Hepatocyte (in vitro differentiated cells): ENCODE measurements at regions not wholly inside any gene's neighbourhood (a gene's known extent, or its start where the extent isn't known, plus 50 kb on each side); places are given as distances from the start of the nearest gene placed in this dataset.

ENCODE experiments used
- DNase-seq: peaks from one replicate; pipeline ENCODE4 v3.0.0-alpha.2; 2016; ENCODE audit warnings: low spot score
- H2AFZ ChIP-seq: fragments of 200-600 bp; sonication (generic); 2 replicates; pipeline ENCODE4 v1.6.0; 2016; ENCODE audit warnings: antibody characterized with exemption, mild to moderate bottlenecking
- H3K27ac ChIP-seq: fragments of 200-600 bp; sonication (generic); 2 replicates; pipeline ENCODE4 v1.5.1; 2016; ENCODE audit warnings: mild to moderate bottlenecking
- H3K27me3 ChIP-seq: fragments of 200-600 bp; sonication (generic); 2 replicates; pipeline ENCODE4 v1.6.1; 2016
- H3K36me3 ChIP-seq: fragments of 200-600 bp; sonication (generic); replicated peaks from 2 replicates; pipeline ENCODE4 v1.5.1; 2016; ENCODE audit warnings: low read depth; ENCODE audit not compliant: insufficient read depth
- H3K4me1 ChIP-seq: fragments of 200-600 bp; sonication (generic); 2 replicates; pipeline ENCODE4 v1.5.1; 2016; ENCODE audit warnings: mild to moderate bottlenecking, moderate library complexity; ENCODE audit not compliant: insufficient read depth
- H3K4me2 ChIP-seq: fragments of 200-600 bp; sonication (generic); 2 replicates; pipeline ENCODE4 v1.6.0; 2016
- H3K4me3 ChIP-seq: fragments of 200-600 bp; sonication (generic); 2 replicates; pipeline ENCODE4 v1.5.1; 2016; ENCODE audit warnings: mild to moderate bottlenecking
- H3K79me2 ChIP-seq: fragments of 200-600 bp; sonication (generic); 2 replicates; pipeline ENCODE4 v1.6.0; 2017; ENCODE audit warnings: mild to moderate bottlenecking
- H3K9me2 ChIP-seq: fragments of 200-600 bp; sonication (generic); replicated peaks from 2 replicates; pipeline ENCODE4 v1.6.0; 2017; ENCODE audit warnings: mild to moderate bottlenecking; ENCODE audit not compliant: insufficient read depth
- H3K9me3 ChIP-seq: fragments of 200-600 bp; sonication (generic); 2 replicates; pipeline ENCODE4 v1.5.1; 2016; ENCODE audit warnings: low read depth, mild to moderate bottlenecking
- H4K20me1 ChIP-seq: fragments of 200-600 bp; sonication (generic); 2 replicates; pipeline ENCODE4 v1.6.0; 2016; ENCODE audit warnings: mild to moderate bottlenecking; ENCODE audit not compliant: insufficient read depth, poor library complexity, severe bottlenecking
- EZH2 ChIP-seq: fragments of 200-600 bp; sonication (generic); IDR thresholded peaks from 2 replicates; pipeline ENCODE4 v1.6.1; 2016; ENCODE audit warnings: antibody characterized with exemption, mild to moderate bottlenecking, borderline replicate concordance
- EZH2phosphoT487 ChIP-seq: fragments of 200-600 bp; sonication (generic); IDR thresholded peaks from one replicate; pipeline ENCODE4 v1.6.1; 2018; ENCODE audit warnings: antibody characterized with exemption, mild to moderate bottlenecking, low read depth, moderate library complexity; ENCODE audit not compliant: unreplicated experiment, severe bottlenecking
- WGBS: methylation state at CpG from one replicate; pipeline ENCODE4 v1.1.6; 2016; ENCODE audit warnings: low lambda C conversion rate; ENCODE audit errors: missing lambda C conversion rate; 5-methylcytosine and 5-hydroxymethylcytosine counted together
- TF ChIP-seq, protein P1 (sequence below): fragments of 200-600 bp; sonication (generic); IDR thresholded peaks from 2 replicates; pipeline ENCODE4 v1.5.1; 2016; ENCODE audit warnings: antibody characterized with exemption, mild to moderate bottlenecking; ENCODE audit not compliant: poor library complexity

DNA sequence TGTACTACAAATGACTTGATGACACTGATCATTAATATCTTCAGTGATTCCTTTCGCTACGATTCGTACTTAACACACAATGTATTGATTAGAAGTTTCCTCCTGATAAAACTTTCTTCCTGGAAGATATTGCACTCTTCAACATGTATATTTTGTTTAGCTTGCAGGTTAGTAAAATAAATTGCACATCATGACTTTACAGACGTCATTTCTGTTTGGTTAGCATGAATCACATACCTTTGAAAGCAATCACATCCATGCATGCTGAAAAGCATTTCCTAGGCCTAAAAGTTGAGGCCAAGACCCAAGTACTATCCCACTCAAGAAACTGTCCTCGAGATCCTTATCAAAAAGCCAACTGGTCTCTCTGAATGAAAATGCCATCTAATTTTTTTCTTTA, 1841.0 kb upstream of the PCDH7 start:
- Histone ChIP-seq H3K9me3 (no peaks in the 10 kb centered on the region), H3K4me2 (no peak overlapping the region), H3K36me3 (no peaks in the 10 kb centered on the region), H3K79me2 (no peaks in the 10 kb centered on the region), H3K27me3 (no peaks in the 10 kb centered on the region), H3K27ac (no peak overlapping the region), H3K4me3 (no peak overlapping the region), H3K9me2 (no peaks in the 10 kb centered on the region), H3K4me1 (no peaks in the 10 kb centered on the region), H2AFZ (no peak overlapping the region), H4K20me1 (no peaks in the 10 kb centered on the region)
- 81% methylated on average over 5 of the region's 5 CpGs for WGBS
- no peak for TF ChIP-seq EZH2
- TF ChIP-seq, protein P1, sequence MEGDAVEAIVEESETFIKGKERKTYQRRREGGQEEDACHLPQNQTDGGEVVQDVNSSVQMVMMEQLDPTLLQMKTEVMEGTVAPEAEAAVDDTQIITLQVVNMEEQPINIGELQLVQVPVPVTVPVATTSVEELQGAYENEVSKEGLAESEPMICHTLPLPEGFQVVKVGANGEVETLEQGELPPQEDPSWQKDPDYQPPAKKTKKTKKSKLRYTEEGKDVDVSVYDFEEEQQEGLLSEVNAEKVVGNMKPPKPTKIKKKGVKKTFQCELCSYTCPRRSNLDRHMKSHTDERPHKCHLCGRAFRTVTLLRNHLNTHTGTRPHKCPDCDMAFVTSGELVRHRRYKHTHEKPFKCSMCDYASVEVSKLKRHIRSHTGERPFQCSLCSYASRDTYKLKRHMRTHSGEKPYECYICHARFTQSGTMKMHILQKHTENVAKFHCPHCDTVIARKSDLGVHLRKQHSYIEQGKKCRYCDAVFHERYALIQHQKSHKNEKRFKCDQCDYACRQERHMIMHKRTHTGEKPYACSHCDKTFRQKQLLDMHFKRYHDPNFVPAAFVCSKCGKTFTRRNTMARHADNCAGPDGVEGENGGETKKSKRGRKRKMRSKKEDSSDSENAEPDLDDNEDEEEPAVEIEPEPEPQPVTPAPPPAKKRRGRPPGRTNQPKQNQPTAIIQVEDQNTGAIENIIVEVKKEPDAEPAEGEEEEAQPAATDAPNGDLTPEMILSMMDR: no peak
- TF ChIP-seq EZH2phosphoT487: no peak
- DNase-seq: no peak

DNA sequence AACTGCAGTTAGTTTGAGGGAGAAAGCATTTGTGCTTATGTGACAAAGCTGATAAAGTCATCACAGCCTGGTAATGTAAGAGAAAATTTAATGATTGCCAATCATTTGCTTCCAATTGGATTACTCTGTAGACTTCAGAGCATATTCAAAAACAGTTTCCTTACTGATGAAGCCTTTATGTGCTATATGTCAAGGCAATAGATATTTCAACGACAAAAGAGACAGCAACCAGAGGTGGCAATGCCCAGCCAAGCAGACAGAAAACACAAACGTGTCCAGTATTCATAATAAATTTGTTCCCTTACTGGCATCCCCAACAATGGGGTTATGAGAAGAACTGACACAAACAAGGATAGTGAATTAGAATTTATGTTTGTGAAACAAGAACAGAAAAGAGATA, 1840.3 kb upstream of the PCDH7 start:
- TF ChIP-seq EZH2phosphoT487 (no peak), EZH2 (no peak)
- TF ChIP-seq, protein P1: no peak
- Histone ChIP-seq H3K79me2 (no peaks in the 10 kb centered on the region), H3K4me1 (no peaks in the 10 kb centered on the region), H3K36me3 (no peaks in the 10 kb centered on the region), H3K4me2 (no peak overlapping the region), H3K27me3 (no peaks in the 10 kb centered on the region), H3K9me2 (no peaks in the 10 kb centered on the region), H3K4me3 (no peak overlapping the region), H3K9me3 (no peaks in the 10 kb centered on the region), H2AFZ (no peak overlapping the region), H4K20me1 (no peaks in the 10 kb centered on the region), H3K27ac (no peak overlapping the region)
- 85% methylated on average over 2 of the region's 2 CpGs for WGBS
- DNase-seq: no peak

DNA sequence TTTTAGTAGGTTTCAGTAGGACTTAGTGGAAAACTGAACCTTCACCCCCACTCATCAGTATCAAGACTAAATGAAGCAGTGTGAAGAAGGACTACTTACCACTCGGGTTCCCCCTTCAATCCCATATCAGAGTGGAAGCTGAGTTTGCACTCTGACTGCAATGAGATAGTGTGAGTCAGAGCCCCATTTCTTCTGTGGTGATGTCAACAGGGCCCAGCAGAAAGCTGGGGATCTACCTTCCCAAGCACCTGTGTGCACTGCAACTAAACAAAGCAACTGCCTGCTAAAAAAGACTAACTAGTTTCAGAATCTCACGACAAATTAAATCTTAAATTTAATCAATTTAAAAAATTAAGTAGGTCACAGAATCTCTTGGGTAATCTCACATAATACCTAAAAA, 1837.0 kb upstream of the PCDH7 start:
- Histone ChIP-seq H3K27me3 (no peaks in the 10 kb centered on the region), H3K9me3 (no peaks in the 10 kb centered on the region), H3K9me2 (no peaks in the 10 kb centered on the region), H3K79me2 (no peaks in the 10 kb centered on the region), H3K27ac (no peak overlapping the region), H4K20me1 (no peaks in the 10 kb centered on the region), H3K4me3 (no peak overlapping the region), H2AFZ (no peak overlapping the region), H3K4me2 (no peak overlapping the region), H3K4me1 (no peaks in the 10 kb centered on the region), H3K36me3 (no peaks in the 10 kb centered on the region)
- TF ChIP-seq, protein P1: no peak
- TF ChIP-seq EZH2phosphoT487 (no peak), EZH2 (no peak)
- 80% methylated on average over 2 of the region's 2 CpGs for WGBS
- no peak for DNase-seq

DNA sequence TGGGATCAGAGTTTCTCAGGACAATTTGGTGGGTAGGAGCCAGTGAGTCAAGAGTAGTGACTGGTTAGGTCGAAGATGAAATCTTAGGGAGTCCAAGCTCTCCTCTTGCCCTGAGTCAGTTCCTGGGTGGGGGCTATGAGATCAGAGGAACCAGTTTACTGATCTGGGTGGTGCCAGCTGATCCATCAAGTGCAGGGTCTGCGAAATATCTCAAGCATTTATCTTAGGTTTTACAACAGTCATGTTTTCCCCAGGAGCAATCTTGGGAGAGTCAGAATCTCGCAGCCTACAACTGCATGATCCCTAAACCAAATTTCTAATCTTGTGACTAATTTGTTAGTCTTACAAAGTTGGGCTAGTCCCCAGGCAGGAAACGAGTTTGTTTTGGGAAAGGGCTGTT, 1833.2 kb upstream of the PCDH7 start:
- no peaks in the 10 kb centered on the region for H3K79me2 ChIP-seq
- H4K20me1 ChIP-seq: no peaks in the 10 kb centered on the region
- DNase-seq: no peak
- no peak overlapping the region for H3K4me2 ChIP-seq
- TF ChIP-seq EZH2phosphoT487: no peak
- TF ChIP-seq, protein P1: no peak
- TF ChIP-seq EZH2: no peak
- no peak overlapping the region for H3K27ac ChIP-seq
- no peaks in the 10 kb centered on the region for H3K27me3 ChIP-seq
- H3K9me2 ChIP-seq: no peaks in the 10 kb centered on the region
- H3K4me1 ChIP-seq: no peaks in the 10 kb centered on the region
- H2AFZ ChIP-seq: no peak overlapping the region
- no peaks in the 10 kb centered on the region for H3K36me3 ChIP-seq
- H3K9me3 ChIP-seq: no peaks in the 10 kb centered on the region
- 59% methylated on average over 4 of the region's 4 CpGs for WGBS
- H3K4me3 ChIP-seq: no peak overlapping the region
